Activated naive CD4-positive, alpha-beta T cell treated with anti-CD3 and anti-CD28 coated beads for 36 hours (primary cell): ENCODE measurements at regions not wholly inside any gene's neighbourhood (a gene's known extent, or its start where the extent isn't known, plus 50 kb on each side); places are given as distances from the start of the nearest gene placed in this dataset.

Experiments
- CTCF ChIA-PET: fragments of 350-600 bp; sonication (Branson Sonifier 250); formaldehyde crosslinking; loops from one replicate; lab custom pipeline; 2021; ENCODE audit warnings: antibody characterized with exemption; lab: Charles Lee
- DNase-seq: peaks from one replicate; pipeline ENCODE4 v3.0.0-alpha.2; 2020
- H3K27ac Mint-ChIP-seq: one replicate; pipeline ENCODE4 v1.8.0; 2021; ENCODE audit warnings: mild to moderate bottlenecking, mixed read lengths
- H3K27me3 Mint-ChIP-seq: one replicate; pipeline ENCODE4 v1.8.0; 2021; ENCODE audit warnings: low read depth, mixed read lengths
- H3K36me3 Mint-ChIP-seq: one replicate; pipeline ENCODE4 v1.8.0; 2021; ENCODE audit warnings: low read depth, mixed read lengths
- H3K4me1 Mint-ChIP-seq: one replicate; pipeline ENCODE4 v1.8.0; 2021; ENCODE audit warnings: low read depth, mixed read lengths
- H3K4me3 Mint-ChIP-seq: one replicate; pipeline ENCODE4 v1.8.0; 2021; ENCODE audit warnings: mild to moderate bottlenecking, moderate library complexity, mixed read lengths
- H3K9me3 Mint-ChIP-seq: one replicate; pipeline ENCODE4 v1.8.0; 2021; ENCODE audit warnings: mixed read lengths
- intact Hi-C: fragments of 100-400 bp; cut with micrococcal nuclease; formaldehyde crosslinking; loops from one replicate; pipeline ENCODE4 v1.15.1; 2023

DNA sequence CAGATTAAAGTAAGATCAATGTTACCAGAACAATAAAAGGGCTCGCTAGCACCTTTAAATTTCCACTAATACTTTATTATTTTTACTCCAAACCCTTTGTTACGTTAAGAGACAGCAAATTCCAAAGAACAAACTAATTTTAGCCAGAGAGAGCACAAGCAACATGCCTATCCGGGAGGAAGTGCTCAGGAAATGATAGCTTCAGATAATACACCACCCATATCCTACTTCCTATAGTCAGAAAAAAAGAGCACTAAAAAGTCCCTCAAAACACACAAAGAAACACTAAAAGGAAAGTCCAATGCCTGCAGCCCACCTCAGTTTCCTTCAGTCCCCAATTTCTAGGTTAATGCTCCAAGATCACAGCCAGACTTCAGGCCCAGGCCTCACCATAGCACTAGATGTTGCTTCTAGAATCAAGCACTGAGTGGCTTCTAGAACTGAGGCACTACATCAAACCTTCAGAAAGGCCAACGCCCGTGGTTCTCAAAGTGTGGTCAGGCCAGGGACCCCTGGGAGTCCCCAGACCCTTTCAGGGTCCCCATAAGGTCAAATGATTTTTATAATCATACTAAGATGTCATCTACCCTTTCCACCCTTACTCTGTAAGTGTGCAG lies 142.6 kb downstream of the PSMG1 start:
- intact Hi-C loops, result no loop called here
- Mint-ChIP-seq H3K4me1 (peaks cover 8% of the 10 kb centered on the region), H3K36me3 (no peaks in the 10 kb centered on the region), H3K27me3 (no peaks in the 10 kb centered on the region), H3K9me3 (no peaks in the 10 kb centered on the region), H3K4me3 (no peak overlapping the region), H3K27ac (no peak overlapping the region)
- CTCF ChIA-PET, result no interaction called here
- DNase-seq, result no peak

DNA sequence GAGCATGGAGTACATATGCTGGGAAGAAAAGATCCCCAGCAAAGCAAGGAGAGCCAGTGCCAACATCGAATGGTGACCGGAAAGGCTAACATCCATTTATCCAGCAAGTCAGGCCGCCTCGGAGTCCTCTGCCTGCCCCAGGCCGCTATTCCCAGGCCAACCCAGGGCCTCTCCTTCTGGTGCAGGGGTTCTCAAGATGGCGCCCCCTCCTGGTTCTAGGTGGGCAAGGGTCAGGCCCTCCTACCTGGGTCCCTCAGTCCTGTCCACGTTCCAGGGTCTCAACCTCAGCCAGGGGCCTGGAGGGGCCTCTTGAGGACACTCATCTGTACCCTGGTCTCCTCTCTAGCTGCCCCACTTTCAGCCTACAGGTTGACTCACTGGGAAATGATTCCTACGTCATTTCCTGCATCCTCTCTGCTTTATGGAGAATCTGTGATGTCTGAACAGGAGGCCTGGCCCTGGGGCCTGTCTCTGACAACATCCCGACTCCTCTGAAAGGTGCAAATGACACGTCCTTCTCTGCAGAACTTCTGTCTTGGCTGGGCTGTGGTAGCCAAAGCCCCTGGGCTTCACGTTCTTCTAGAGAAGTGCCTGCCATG lies 145.3 kb downstream of the PSMG1 start:
- peaks cover 2% of the 10 kb centered on the region for H3K27me3 Mint-ChIP-seq
- no peaks in the 10 kb centered on the region for H3K36me3 Mint-ChIP-seq
- no peak overlapping the region for H3K27ac Mint-ChIP-seq
- CTCF ChIA-PET, result interaction anchor here (1.1 kb wide), 1 partner anchor 10 kb away, joined by 3 read pairs; no protein-coding TSS in a partner anchor
- H3K9me3 Mint-ChIP-seq, result no peaks in the 10 kb centered on the region
- peak; percentile 9 for DNase-seq
- peaks cover 8% of the 10 kb centered on the region for H3K4me1 Mint-ChIP-seq
- H3K4me3 Mint-ChIP-seq, result no peak overlapping the region
- intact Hi-C loops, result no loop called here

DNA sequence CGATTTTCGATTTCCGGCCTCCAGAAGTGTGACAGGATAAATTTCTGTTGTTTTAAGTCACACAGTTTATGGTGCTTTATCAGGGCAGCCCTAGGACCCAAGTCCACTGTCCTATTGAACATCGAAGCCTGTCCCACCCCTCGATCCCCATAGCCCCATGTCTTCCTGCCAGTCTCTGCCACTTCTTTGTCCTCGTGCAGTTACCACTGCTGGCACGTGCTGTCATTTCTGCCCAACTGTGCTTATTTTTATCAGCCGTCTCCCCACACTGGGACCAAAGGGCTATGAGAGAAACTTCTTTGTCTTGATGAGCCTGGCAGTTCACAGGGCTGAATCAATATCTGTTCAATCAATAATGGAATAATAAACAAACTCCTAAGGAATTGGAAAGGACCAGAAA lies 146.7 kb downstream of the PSMG1 start:
- Mint-ChIP-seq H3K4me1 (peaks cover 8% of the 10 kb centered on the region), H3K4me3 (no peak overlapping the region), H3K27ac (no peak overlapping the region), H3K27me3 (peaks cover 2% of the 10 kb centered on the region), H3K9me3 (no peaks in the 10 kb centered on the region), H3K36me3 (no peaks in the 10 kb centered on the region)
- CTCF ChIA-PET, result no interaction called here
- DNase-seq, result no peak
- intact Hi-C loops, result no loop called here

DNA sequence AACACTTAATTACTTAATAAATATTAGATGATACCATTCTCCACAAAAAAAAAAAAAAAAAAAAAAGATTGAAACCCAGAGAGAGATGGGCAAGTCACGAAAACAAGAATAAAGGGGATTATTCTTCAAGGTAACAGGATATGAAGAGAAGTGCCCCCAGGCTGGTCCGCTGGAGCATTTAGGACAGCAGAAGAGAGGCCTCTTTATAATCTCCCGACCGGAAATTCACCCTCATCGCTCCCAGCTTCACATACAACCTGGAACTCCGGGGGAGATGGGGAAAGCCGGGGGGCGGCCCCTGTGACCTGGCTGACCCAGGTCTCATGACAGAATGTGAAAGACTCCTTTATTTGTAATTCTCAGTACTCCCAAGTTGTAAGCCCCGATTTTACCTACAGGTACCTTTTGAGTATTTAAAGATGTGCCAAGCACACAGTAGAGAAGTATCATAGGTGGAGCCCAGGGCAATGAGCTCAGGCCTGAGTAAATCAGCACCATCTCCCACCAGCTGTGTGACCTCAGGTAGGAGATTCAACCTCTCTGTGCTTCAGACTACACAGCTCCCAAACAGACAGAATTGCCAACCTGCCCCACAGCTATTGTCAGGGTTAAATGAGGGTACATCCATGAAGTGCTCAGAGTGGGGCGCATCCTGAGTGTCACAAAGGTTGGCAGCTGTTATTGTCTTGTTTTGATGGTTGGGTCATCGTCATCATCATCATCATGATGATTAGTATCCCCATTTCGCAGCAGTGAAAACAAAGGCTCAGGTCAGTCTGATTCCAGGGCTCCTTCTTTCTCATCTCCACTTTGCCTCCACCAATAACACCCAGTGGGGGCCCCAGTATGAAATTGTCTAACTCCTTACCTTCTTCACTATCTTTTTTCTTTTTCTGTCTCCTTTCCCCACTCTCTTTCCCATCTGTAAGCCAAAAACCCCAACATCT lies 148.4 kb downstream of the PSMG1 start:
- CTCF ChIA-PET, result no interaction called here
- Mint-ChIP-seq H3K4me1 (no peaks in the 10 kb centered on the region), H3K36me3 (no peaks in the 10 kb centered on the region), H3K9me3 (no peaks in the 10 kb centered on the region), H3K27ac (no peak overlapping the region), H3K27me3 (peaks cover 5% of the 10 kb centered on the region), H3K4me3 (no peak overlapping the region)
- intact Hi-C loops, result no loop called here
- DNase-seq, result no peak

DNA sequence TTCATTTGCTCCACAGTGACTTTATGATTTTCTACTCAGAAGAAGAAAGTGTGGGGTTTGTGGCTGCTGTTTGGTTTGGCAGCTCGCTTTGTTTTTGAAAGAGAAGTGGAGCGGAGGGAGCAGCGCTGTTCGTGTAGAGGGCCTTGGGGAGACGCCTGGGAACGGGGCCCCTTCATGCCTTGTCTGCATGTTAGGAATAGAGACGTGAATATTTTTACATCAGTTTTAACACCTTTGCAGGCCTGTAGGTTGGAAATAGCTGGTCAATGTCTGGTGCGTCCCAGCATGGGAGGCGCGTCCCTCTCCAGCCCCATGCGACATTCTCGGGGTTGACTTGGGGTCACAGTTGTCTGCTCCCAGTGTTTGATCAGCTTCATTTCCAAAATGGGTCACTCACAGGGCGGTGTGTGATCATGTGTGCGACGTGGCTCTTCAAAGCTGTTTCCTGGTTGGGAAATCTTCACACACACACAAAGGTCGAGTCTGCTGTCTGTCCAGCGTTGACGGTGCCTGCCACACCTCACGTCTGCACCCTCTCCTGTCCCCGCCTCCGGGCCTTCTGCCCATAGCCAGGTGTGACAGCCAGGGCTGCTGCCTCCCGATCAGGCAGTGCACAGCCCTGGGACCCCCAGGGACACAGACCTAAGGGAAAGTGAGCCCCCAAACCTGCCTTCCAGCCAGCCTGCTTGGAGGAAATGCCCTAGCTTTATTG lies 149.2 kb downstream of the PSMG1 start:
- intact Hi-C loops, result no loop called here
- Mint-ChIP-seq H3K4me1 (no peaks in the 10 kb centered on the region), H3K9me3 (no peaks in the 10 kb centered on the region), H3K4me3 (no peak overlapping the region), H3K36me3 (no peaks in the 10 kb centered on the region), H3K27me3 (peaks cover 5% of the 10 kb centered on the region), H3K27ac (no peak overlapping the region)
- CTCF ChIA-PET, result no interaction called here
- no peak for DNase-seq

DNA sequence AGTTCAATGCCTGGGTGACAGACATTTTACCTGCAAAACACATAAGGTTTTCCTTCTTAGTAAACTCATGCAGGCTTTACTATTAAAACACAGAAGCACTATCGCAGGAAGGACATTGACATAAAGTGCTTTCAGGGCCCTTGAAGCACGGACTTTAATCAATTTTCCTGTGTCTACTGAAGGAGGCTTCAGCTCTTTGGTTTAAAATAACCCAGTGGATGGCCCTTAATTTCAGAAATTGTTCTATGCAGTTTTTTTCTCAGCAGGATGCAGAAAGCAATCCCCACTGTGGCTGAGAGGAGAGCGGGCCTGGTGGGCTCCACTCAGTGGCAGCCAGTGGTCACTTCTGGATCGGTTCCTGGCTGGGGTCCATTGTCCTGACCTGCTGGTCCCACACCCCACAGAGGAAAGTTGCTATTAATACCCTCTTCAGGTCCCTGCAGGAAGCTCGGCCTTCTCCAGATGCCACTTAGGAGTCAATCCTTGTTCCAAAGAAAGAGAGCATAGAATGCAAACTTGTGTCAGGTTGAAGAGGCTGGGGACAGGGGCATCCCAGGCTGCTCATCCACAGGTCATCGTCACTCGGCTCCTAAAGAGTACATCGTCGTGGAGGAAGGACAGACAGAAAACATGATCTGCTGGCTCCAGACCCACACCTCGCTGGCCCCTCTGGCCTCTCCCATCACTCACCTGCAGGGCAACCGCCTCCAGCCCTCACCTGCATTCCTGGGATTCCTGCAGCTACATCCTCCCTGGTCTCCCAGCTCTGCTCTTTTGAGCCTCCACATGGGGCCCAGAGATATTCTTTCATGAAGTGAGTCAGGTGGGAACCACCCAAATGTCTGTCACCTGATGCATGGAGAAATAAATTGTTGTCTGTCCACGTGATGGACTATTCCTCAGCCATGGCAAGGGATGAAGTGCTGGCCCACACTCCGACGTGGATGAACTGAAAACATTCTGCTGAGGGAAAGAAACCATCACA lies 153.1 kb downstream of the PSMG1 start:
- CTCF ChIA-PET, result no interaction called here

DNA sequence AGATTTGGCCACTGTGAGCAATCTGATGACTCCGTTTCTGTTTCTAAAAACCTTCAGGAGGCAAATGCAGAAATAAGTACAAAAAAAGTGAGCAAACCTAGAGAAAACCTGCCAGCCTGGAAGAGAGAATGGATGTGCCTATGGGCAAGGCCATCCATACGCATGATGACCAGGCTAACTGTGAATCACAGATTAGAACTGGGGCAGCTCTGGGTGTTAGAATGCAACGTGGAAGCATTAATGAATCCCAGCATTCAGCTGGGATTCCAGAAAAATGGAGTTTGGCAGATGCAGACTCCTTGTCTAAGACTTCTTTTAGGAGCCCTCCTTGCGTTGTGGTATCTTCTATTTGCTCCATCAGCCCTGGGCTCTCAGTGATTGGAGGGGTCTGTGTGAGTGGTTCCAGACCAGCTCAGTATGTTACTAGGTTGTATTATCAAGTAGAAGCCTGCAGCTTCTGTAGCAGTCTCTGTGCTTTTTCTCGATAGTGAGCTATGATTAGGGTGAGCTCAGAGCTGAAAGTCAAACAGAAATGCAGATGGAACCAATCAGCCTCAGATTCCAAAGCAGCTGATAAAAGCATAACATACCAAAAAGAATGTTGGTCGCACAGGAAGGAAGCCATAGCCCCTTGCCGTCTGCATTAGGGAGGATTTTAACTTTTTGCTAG lies 154.0 kb downstream of the PSMG1 start:
- Mint-ChIP-seq H3K36me3 (no peaks in the 10 kb centered on the region), H3K27ac (no peak overlapping the region), H3K9me3 (peaks cover 6% of the 10 kb centered on the region), H3K4me1 (no peaks in the 10 kb centered on the region), H3K4me3 (no peak overlapping the region), H3K27me3 (peaks cover 5% of the 10 kb centered on the region)
- no peak for DNase-seq
- CTCF ChIA-PET, result no interaction called here
- intact Hi-C loops, result no loop called here

More for the DNA sequence above, 153.1 kb downstream of the PSMG1 start:
- no peak for DNase-seq
- no peak overlapping the region for H3K4me3 Mint-ChIP-seq
- H3K36me3 Mint-ChIP-seq, result no peaks in the 10 kb centered on the region
- no peak overlapping the region for H3K27ac Mint-ChIP-seq
- H3K27me3 Mint-ChIP-seq, result peaks cover 5% of the 10 kb centered on the region
- intact Hi-C loops, result no loop called here
- no peaks in the 10 kb centered on the region for H3K4me1 Mint-ChIP-seq
- H3K9me3 Mint-ChIP-seq, result peaks cover 5% of the 10 kb centered on the region

DNA sequence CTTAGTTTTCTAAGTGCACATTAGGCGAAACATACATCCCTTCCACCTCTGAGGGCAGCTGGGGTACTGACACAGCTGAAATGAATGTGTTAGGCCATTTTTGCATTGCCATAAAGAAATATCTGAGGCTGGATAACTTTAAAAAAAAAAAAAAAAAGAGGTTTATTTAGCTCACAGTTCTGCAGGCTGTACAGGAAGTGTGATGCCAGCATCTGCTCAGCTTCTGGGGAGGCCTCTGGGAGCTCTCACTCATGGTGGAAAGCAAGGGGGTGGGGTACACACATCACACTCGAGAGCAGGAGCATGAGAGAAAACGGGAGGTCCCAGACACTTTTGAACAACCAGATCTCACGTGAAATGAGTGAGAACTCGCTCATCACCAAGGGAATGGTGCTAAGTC lies 158.1 kb downstream of the PSMG1 start:
- no peak for DNase-seq
- no peak overlapping the region for H3K4me3 Mint-ChIP-seq
- H3K9me3 Mint-ChIP-seq, result peaks cover 6% of the 10 kb centered on the region
- H3K36me3 Mint-ChIP-seq, result no peaks in the 10 kb centered on the region
- H3K27me3 Mint-ChIP-seq, result peaks cover 4% of the 10 kb centered on the region
- intact Hi-C loops, result no loop called here
- CTCF ChIA-PET, result interaction anchor here (0.9 kb wide), 1 partner anchor 131 kb away, joined by 4 read pairs; no protein-coding TSS in a partner anchor
- no peaks in the 10 kb centered on the region for H3K4me1 Mint-ChIP-seq
- H3K27ac Mint-ChIP-seq, result no peak overlapping the region

DNA sequence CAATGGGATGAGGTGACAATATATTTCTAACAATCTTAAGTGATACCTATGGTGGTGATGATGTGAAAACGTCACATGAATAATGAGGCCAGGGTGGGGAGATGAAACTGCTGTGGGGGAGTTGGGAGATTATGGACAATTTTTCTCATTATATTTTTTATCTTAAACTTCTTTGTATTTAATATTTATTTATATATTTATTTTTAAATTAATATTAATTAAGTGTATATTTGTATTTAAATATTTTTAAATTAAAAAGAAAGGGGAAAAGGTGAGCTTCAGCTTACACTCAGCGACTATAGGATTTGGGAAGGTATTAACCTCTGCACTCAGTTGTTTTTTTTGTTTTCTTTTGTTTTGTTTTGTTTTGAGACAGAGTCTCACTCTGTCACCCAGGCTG lies 158.7 kb downstream of the PSMG1 start:
- H3K27me3 Mint-ChIP-seq, result peaks cover 6% of the 10 kb centered on the region
- H3K4me1 Mint-ChIP-seq, result no peaks in the 10 kb centered on the region
- DNase-seq, result no peak
- intact Hi-C loops, result no loop called here
- no peaks in the 10 kb centered on the region for H3K36me3 Mint-ChIP-seq
- no peak overlapping the region for H3K27ac Mint-ChIP-seq
- peaks cover 6% of the 10 kb centered on the region for H3K9me3 Mint-ChIP-seq
- CTCF ChIA-PET, result no interaction called here
- H3K4me3 Mint-ChIP-seq, result no peak overlapping the region

DNA sequence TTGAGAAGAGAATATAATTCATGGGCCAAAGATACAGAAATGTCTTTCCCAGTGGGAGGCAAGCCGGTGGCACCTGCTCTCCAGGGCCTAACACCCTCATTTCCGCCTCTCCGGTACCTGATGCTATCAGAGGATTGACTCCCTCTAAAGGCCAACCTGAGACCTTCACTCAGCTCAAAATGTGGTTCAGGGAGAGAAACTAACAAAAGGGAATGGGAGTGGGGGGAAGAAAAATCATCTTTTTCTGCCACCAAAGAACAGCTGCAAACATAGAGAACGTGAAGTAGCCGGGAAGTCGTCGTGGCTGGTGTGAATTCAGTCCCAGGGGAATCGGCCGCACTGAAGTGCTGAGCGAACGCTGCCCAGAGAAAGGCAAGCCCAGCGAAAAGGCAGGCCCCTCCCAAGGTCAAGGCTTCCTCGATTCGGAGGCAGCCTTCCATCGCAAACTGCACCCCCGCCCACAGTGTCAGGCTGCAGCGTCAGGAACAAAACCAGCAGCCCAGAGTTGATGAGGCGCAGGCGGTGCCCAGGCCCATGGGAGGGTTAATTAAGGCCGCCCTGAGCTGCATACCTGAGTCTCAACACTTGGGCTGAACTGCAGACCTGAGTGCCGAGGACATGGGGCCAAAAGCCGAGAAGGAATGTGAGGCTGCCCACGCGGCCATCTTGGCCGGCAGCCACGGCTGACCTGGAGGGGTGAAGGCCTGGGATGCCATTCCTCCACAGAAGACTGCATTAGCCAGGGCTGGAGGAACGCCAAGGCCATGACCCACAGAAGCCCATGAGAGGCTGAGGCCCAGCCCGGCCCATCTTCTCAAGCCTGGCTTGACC lies 160.2 kb downstream of the PSMG1 start:
- no peak overlapping the region for H3K4me3 Mint-ChIP-seq
- no peak overlapping the region for H3K27ac Mint-ChIP-seq
- H3K4me1 Mint-ChIP-seq, result no peaks in the 10 kb centered on the region
- peaks cover 9% of the 10 kb centered on the region for H3K27me3 Mint-ChIP-seq
- no peak for DNase-seq
- CTCF ChIA-PET, result no interaction called here
- H3K36me3 Mint-ChIP-seq, result no peaks in the 10 kb centered on the region
- peaks cover 6% of the 10 kb centered on the region for H3K9me3 Mint-ChIP-seq
- intact Hi-C loops, result no loop called here
